Neuronal stem cell (in vitro differentiated cells): ENCODE measurements at regions not wholly inside any gene's neighbourhood (a gene's known extent, or its start where the extent isn't known, plus 50 kb on each side); places are given as distances from the start of the nearest gene placed in this dataset.

Experiments used
- DNase-seq: peaks from one replicate; pipeline ENCODE4 v3.0.0-alpha.2; 2013; ENCODE audit warnings: low spot score
- H2AFZ ChIP-seq: one replicate; pipeline ENCODE4 v1.6.1; 2013; ENCODE audit warnings: mild to moderate bottlenecking, low read length, inconsistent platforms
- H2AK5ac ChIP-seq: 2 replicates; pipeline ENCODE4 v1.6.1; 2013; ENCODE audit warnings: low read depth, mild to moderate bottlenecking, inconsistent platforms, low read length, moderate library complexity, mixed read lengths
- H2BK120ac ChIP-seq: 2 replicates; pipeline ENCODE4 v1.6.1; 2013; ENCODE audit warnings: low read depth, mild to moderate bottlenecking, inconsistent platforms, low read length, moderate library complexity, mixed read lengths
- H2BK12ac ChIP-seq: one replicate; pipeline ENCODE4 v1.6.1; 2013; ENCODE audit warnings: low read length, inconsistent platforms
- H2BK15ac ChIP-seq: 2 replicates; pipeline ENCODE4 v1.6.1; 2013; ENCODE audit warnings: mild to moderate bottlenecking, low read length, inconsistent platforms, mixed read lengths
- H2BK5ac ChIP-seq: one replicate; pipeline ENCODE4 v1.6.1; 2013; ENCODE audit warnings: inconsistent platforms, mild to moderate bottlenecking, low read length, moderate library complexity
- H3K14ac ChIP-seq: one replicate; pipeline ENCODE4 v1.6.1; 2013; ENCODE audit warnings: low read length, inconsistent platforms
- H3K18ac ChIP-seq: 2 replicates; pipeline ENCODE4 v1.6.1; 2013; ENCODE audit warnings: low read length, inconsistent platforms
- H3K23ac ChIP-seq: 2 replicates; pipeline ENCODE4 v1.6.1; 2013; ENCODE audit warnings: low read depth, mild to moderate bottlenecking, mixed read lengths, low read length, inconsistent platforms; ENCODE audit not compliant: poor library complexity
- H3K27ac ChIP-seq: replicated peaks from 3 replicates; pipeline ENCODE4 v1.5.1; 2013; ENCODE audit warnings: low read length, inconsistent platforms
- H3K27me3 ChIP-seq, 3 experiments: 2 replicates each; pipeline ENCODE4 v1.6.1; 2013; ENCODE audit warnings: low read length in 3 of 3, mild to moderate bottlenecking in 2 of 3, inconsistent platforms in 1 of 3, low read depth in 1 of 3, mixed read lengths in 1 of 3, moderate library complexity in 1 of 3; ENCODE audit not compliant: control insufficient read depth in 3 of 3, insufficient read depth in 3 of 3
- H3K36me3 ChIP-seq, 2 donors: replicated peaks in 1 of 2; 2 replicates each; pipeline ENCODE4 v1.6.1; 2013; ENCODE audit warnings: low read length in 2 of 2; ENCODE audit not compliant: control insufficient read depth in 2 of 2, insufficient read depth in 2 of 2
- H3K4ac ChIP-seq: 2 replicates; pipeline ENCODE4 v1.6.1; 2013; ENCODE audit warnings: inconsistent platforms, mild to moderate bottlenecking, low read length, moderate library complexity
- H3K4me1 ChIP-seq, 2 donors: 1 replicate in 1 of 2; 2 replicates in 1 of 2; pipeline ENCODE4 v1.6.1; 2013; ENCODE audit warnings: low read length in 2 of 2, low read depth in 1 of 2; ENCODE audit not compliant: control insufficient read depth in 2 of 2, insufficient read depth in 1 of 2
- H3K4me2 ChIP-seq: one replicate; pipeline ENCODE4 v1.6.1; 2013; ENCODE audit warnings: mild to moderate bottlenecking, low read length, inconsistent platforms; ENCODE audit not compliant: insufficient read depth, poor library complexity, severe bottlenecking
- H3K4me3 ChIP-seq, 2 donors: 2 replicates each; pipeline ENCODE4 v1.5.1; 2013; ENCODE audit warnings: low read length in 2 of 2, mild to moderate bottlenecking in 2 of 2, inconsistent platforms in 1 of 2, moderate library complexity in 1 of 2
- H3K79me1 ChIP-seq: one replicate; pipeline ENCODE4 v1.6.1; 2013; ENCODE audit warnings: low read depth, mild to moderate bottlenecking, inconsistent platforms, low read length, moderate library complexity
- H3K9ac ChIP-seq: one replicate; pipeline ENCODE4 v1.6.1; 2013; ENCODE audit warnings: mild to moderate bottlenecking, low read depth, low read length, inconsistent platforms; ENCODE audit not compliant: poor library complexity
- H3K9me3 ChIP-seq, 2 donors: replicated peaks in 1 of 2; 2 replicates each; pipeline versions ENCODE3 to v1.6.1; 2013; ENCODE audit warnings: low read length in 2 of 2, mild to moderate bottlenecking in 2 of 2, inconsistent platforms in 1 of 2, low read depth in 1 of 2, mixed read lengths in 1 of 2, moderate library complexity in 1 of 2; ENCODE audit not compliant: control insufficient read depth in 2 of 2, insufficient read depth in 1 of 2
- H4K8ac ChIP-seq: one replicate; pipeline ENCODE4 v1.6.1; 2013; ENCODE audit warnings: low read depth, mild to moderate bottlenecking, inconsistent platforms, low read length, moderate library complexity
- H4K91ac ChIP-seq: one replicate; pipeline ENCODE4 v1.6.1; 2013; ENCODE audit warnings: low read length, low read depth, mild to moderate bottlenecking, inconsistent platforms; ENCODE audit not compliant: poor library complexity
- whole genome bisulfite sequencing, 2 donors: extraction: QIAGEN DNeasy Blood & Tissue Kit; methylation state at CpG; one replicate each; pipeline ENCODE4 v1.1.7; 2013; ENCODE audit warnings: missing lambda C conversion rate in 2 of 2, mixed read lengths in 1 of 2; ENCODE audit not compliant: insufficient read length in 2 of 2, insufficient replicate concordance in 1 of 2; ENCODE audit errors: extremely low coverage in 2 of 2; 5-methylcytosine and 5-hydroxymethylcytosine counted together

GRCh38 chr4:127293496-127293895 is 339.3 kb upstream of the INTU start:
- Histone ChIP-seq H2AK5ac (no peak overlapping the region), H3K9ac (no peak overlapping the region), H3K23ac (no peak overlapping the region), H3K4me1 (no peaks in the 10 kb centered on the region), H3K14ac (no peak overlapping the region), H4K8ac (no peak overlapping the region), H3K9me3 (peaks cover 8 to 13% of the 10 kb centered on the region in 2 donors), H2AFZ (peak overlapping the region; percentile 49), H4K91ac (no peak overlapping the region), H3K27ac (no peak overlapping the region), H2BK120ac (no peak overlapping the region), H3K4me2 (no peak overlapping the region), H2BK15ac (no peak overlapping the region), H3K18ac (no peak overlapping the region), H2BK5ac (no peak overlapping the region), H3K4me3 (no peak overlapping the region), H2BK12ac (no peak overlapping the region), H3K27me3 (no peaks in the 10 kb centered on the region), H3K36me3 (no peaks in the 10 kb centered on the region), H3K79me1 (no peaks in the 10 kb centered on the region), H3K4ac (no peak overlapping the region)
- no peak for DNase-seq
- WGBS, 2 donors = no CpG with 5 or more reads among the region's 2 CpGs

GRCh38 chr4:127304356-127304755 is 328.4 kb upstream of the INTU start:
- H2AK5ac ChIP-seq = no peak overlapping the region
- no peak overlapping the region for H2BK5ac ChIP-seq
- WGBS, 2 donors = no CpG with 5 or more reads among the region's 2 CpGs
- H3K27ac ChIP-seq = no peak overlapping the region
- no peak overlapping the region for H2AFZ ChIP-seq
- H4K8ac ChIP-seq = no peak overlapping the region
- H3K4me3 ChIP-seq = no peak overlapping the region
- H4K91ac ChIP-seq = no peak overlapping the region
- H3K23ac ChIP-seq = no peak overlapping the region
- H3K4ac ChIP-seq = no peak overlapping the region
- no peak overlapping the region for H3K9ac ChIP-seq
- no peak overlapping the region for H3K14ac ChIP-seq
- no peak for DNase-seq
- no peak overlapping the region for H2BK120ac ChIP-seq
- H3K36me3 ChIP-seq = no peaks in the 10 kb centered on the region
- H3K18ac ChIP-seq = no peak overlapping the region
- no peaks in the 10 kb centered on the region for H3K79me1 ChIP-seq
- no peaks in the 10 kb centered on the region for H3K9me3 ChIP-seq
- H2BK15ac ChIP-seq = no peak overlapping the region
- H3K4me1 ChIP-seq = no peaks in the 10 kb centered on the region
- H3K4me2 ChIP-seq = no peak overlapping the region
- no peaks in the 10 kb centered on the region for H3K27me3 ChIP-seq
- no peak overlapping the region for H2BK12ac ChIP-seq

- Histone ChIP-seq H2BK120ac (no peak overlapping the region), H3K18ac (no peak overlapping the region), H3K23ac (no peak overlapping the region), H2BK12ac (no peak overlapping the region), H3K4me3 (no peak overlapping the region), H3K36me3 (no peaks in the 10 kb centered on the region), H2BK5ac (no peak overlapping the region), H3K27ac (no peak overlapping the region), H3K4me2 (no peak overlapping the region), H2AFZ (no peak overlapping the region), H3K9me3 (peaks cover 0 to 3% of the 10 kb centered on the region in 2 donors), H3K4me1 (no peaks in the 10 kb centered on the region), H2AK5ac (no peak overlapping the region), H4K8ac (no peak overlapping the region), H3K27me3 (no peaks in the 10 kb centered on the region), H3K4ac (no peak overlapping the region), H3K79me1 (no peaks in the 10 kb centered on the region), H2BK15ac (no peak overlapping the region), H4K91ac (no peak overlapping the region), H3K9ac (no peak overlapping the region), H3K14ac (no peak overlapping the region)
- no CpG with 5 or more reads among the region's 3 CpGs for WGBS, 2 donors
- DNase-seq = no peak
These were observed 324.8 kb upstream of the INTU start for GRCh38 chr4:127307996-127308395.

- Histone ChIP-seq H3K14ac (no peak overlapping the region), H2BK15ac (no peak overlapping the region), H3K27ac (no peak overlapping the region), H3K36me3 (no peaks in the 10 kb centered on the region), H2AFZ (peak overlapping the region; percentile 46), H3K27me3 (no peaks in the 10 kb centered on the region), H4K8ac (no peak overlapping the region), H2AK5ac (no peak overlapping the region), H3K4me3 (peak overlapping the region in 1 of 2 donors; percentile 46), H4K91ac (no peak overlapping the region), H2BK12ac (no peak overlapping the region), H3K79me1 (no peaks in the 10 kb centered on the region), H3K9ac (no peak overlapping the region), H3K9me3 (peaks cover 0 to 7% of the 10 kb centered on the region in 2 donors), H2BK120ac (no peak overlapping the region), H3K4me1 (no peaks in the 10 kb centered on the region), H3K23ac (no peak overlapping the region), H3K4me2 (no peak overlapping the region), H2BK5ac (no peak overlapping the region), H3K4ac (no peak overlapping the region), H3K18ac (no peak overlapping the region)
- WGBS, 2 donors = no CpG with 5 or more reads among the region's 3 CpGs
- no peak for DNase-seq
These were observed 323.2 kb upstream of the INTU start for GRCh38 chr4:127309369-127310102.
